GF-D8 (cell line): ENCODE measurements at regions not wholly inside any gene's neighbourhood (a gene's known extent, or its start where the extent isn't known, plus 50 kb on each side); places are given as distances from the start of the nearest gene placed in this dataset.
"Not testable (repeated sequence)": the region's sequence is repeated elsewhere in the genome, so short reads cannot be mapped to it uniquely, and the experiment has no call there.

ENCODE experiments used
- DNase-seq: peaks from one replicate; lab custom pipeline; 2025; lab: John Stamatoyannopoulos, UW

DNA sequence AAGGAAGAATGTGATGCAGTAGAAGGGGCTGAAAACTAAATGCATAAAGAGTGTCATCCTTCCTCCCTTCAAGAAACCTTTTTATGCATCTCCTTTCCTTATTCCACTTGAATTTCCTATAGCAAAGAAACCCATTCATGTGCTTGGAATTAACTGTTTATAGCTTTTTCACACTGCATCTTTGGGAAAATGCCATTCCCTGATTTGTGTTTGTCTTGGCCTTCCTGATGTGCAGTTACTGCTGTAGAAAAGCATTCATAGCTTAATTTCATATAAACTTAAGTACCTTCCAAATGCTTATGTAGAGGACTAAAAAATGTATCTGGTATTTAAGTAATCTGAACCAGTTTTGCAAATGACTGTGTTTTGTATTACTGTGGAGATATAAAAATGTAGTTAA lies 61.8 kb downstream of the SDR9C7 start:
- no peak for DNase-seq

DNA sequence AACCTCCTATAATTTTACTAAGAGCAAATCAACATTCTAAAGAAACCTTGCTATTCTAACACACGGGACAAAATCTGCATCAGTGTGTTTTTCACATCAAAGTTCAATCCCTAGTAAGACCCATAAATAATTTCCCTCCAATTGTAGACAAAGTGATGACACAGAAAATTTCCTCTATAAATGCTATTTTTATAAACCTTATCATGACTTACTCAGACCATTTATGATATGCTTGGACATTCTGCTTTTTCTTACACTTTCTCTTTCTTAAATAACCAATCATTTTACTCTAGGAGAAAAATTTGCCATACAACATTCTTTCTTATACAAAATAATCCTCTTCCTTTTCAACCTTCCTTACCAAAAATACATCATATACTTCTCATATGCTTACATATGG lies 67.0 kb downstream of the SDR9C7 start:
- DNase-seq: no peak

DNA sequence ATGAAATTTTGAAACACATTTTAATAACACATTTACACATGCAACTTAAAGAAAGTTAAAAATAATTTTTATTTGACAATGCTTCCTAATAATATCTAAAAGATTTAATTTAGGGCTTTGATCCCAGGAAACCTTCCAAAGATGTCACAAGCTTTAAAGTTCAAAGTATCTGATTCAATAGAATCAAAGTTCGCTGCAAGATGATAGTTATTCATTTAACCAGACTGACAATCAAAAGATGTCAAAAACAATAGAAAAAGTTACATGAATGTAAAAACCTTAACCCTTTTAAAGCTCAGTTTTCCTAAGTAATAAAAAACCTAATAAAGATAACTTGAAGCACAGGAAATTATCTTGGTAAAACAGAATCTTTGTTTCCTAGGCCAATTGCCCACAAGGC lies 67.7 kb downstream of the SDR9C7 start:
- no peak for DNase-seq

DNA sequence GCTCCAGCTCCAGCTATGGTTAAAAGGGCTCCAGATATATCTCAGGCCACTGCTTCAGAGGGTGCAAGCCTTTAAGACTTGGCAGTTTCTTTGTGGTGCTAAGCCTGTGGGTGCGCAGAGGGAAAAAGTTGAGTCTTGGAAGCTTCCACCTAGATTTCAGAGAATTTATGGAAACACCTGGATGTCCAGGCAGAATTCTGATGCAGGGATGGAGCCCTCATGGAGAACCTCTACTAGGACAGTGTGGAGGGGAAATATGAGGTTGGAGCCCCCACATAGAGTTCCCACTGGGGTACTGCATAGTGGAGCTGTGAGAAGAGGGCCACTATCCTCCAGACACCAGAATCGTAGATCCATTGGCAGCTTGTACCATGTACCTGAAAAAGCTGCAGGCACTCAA lies 69.9 kb downstream of the SDR9C7 start:
- no peak for DNase-seq

DNA sequence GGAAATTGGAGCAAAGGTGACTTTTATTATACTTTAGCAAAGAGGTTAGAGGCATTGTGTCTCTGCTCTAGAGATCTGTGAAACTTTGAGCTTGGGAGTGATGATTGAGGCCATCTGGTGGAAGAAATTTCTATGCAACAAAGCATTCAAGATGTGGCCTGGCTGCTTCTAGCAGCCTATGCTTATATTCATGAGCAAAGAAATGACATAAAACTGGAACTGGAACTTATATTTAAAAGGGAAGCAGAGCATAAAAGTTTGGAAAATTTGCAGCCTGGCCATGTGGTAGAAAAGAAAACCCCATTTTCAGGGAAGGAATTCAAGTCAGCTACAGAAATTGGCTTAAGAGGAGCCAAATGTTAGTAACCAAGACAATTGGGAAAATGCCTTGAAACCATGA lies 70.4 kb downstream of the SDR9C7 start:
- no peak for DNase-seq

DNA sequence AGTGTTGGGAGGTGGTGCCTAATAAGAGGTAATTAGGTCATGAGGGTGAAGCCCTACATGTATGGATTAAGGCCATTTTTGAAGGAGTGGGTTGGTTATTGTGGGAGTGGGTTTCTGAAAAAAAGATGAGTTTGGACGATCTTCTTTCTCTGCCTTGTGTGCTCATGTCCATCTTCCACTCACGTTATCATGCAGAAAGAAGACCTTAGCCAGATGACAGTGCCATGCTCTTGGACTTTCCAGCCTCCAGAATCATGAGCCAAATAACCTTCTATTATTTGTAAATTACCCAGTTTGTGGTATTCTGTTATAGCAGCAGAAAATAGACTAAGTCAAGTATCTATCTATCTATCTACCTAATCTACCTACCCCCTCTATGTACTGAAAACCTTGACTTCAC lies 71.9 kb downstream of the SDR9C7 start:
- no peak for DNase-seq

DNA sequence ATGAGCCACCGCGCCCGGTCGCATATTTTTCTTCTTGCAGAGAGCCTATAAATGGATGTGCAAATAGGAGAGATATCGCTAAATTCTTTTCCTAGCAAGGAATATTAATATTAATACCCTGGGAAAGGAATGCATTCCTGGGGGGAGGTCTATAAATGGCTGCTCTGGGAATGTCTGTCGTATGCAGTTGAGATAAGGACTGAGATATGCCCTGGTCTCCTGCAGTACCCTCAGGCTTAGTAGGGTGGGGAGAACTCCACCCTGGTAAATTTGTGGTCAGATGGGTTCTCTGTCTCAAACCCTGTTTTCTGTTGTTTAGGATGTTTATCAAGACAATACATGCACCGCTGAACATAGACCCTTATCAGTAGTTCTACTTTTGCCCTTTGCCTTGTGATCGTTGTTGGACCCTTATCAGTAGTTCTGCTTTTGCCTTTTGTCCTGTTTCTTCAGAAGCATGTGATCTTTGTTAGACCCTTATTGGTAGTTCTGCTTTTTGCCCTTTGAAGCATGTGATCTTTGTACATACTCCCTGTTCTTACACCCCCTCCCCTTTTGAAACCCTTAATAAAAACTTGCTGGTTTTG lies 80.7 kb downstream of the SDR9C7 start:
- DNase-seq: not testable (repeated sequence)

DNA sequence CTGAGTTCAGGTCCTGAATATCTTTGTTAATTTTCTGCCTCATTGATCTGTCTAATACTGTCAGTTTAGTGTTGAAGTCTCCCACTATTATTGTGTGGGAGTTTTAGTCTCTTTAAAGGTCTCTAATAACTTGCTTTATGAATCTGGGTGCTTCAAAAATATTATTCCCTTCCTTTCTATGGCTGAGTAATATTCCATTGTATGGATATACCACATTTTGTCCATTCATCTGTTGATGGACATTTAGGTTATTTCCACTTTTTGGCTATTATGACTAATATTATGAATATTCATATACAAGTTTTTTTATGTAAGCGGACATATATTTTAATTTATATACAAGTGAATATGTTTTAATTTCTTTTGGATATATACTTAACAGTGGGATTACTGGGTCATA lies 82.7 kb downstream of the SDR9C7 start:
- no peak for DNase-seq

DNA sequence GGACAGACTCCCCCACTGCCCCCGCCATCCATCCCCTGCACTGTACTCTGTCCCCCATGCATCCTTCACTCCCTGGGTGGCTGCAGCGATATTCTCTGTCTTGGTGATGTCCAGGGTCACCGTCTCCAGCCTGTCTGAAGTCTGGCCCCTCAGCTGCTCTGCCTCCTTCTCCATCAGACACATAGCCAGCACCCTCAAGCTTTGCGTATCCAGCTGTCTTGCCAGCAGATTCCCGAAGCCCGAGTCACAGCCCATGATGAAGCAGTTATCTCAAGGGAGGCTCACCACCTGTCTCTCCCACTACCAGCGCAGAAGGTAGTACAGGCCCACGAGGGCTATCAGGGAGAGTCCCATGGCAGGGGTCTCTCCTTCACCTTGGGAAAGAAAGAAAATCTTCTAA lies 77.8 kb downstream of the HSD17B6 start:
- DNase-seq: no peak

DNA sequence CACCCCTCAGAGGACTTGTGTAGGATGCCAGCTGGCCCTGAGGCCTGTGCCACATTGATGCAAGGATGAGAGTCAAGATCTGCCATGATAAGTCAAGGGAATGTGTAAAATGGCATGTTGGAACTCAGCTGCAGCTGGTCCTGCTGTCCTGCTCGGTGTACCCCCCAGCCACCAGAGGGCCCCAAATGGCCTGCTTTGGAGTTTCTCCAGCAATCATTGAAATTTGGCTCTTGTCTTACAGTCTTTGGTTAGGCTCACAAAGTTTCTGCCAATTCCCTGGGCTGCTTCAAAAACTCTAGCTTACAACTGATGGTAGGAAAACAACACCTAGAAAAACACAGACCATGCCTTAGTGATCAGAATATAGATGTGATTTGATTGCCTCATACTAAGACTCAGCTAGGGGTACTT lies 76.8 kb downstream of the HSD17B6 start:
- peak; percentile 24 for DNase-seq

DNA sequence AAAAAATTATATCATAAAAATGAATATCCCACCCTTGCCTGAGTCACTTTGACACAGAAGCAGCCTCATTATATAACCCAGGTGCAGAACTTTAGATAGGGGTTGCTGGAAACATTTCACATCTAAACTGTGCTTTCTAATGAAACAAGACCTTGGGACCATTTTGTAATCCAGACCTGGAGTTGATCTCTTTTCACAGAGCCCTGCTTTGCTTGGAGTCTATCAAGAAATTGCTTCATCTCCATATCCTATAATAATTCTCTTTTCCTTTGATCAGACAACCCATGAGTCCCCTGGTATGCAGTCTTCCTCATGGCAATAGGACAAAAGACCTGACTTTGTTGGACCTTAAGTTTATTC lies 76.3 kb downstream of the HSD17B6 start:
- DNase-seq: no peak

DNA sequence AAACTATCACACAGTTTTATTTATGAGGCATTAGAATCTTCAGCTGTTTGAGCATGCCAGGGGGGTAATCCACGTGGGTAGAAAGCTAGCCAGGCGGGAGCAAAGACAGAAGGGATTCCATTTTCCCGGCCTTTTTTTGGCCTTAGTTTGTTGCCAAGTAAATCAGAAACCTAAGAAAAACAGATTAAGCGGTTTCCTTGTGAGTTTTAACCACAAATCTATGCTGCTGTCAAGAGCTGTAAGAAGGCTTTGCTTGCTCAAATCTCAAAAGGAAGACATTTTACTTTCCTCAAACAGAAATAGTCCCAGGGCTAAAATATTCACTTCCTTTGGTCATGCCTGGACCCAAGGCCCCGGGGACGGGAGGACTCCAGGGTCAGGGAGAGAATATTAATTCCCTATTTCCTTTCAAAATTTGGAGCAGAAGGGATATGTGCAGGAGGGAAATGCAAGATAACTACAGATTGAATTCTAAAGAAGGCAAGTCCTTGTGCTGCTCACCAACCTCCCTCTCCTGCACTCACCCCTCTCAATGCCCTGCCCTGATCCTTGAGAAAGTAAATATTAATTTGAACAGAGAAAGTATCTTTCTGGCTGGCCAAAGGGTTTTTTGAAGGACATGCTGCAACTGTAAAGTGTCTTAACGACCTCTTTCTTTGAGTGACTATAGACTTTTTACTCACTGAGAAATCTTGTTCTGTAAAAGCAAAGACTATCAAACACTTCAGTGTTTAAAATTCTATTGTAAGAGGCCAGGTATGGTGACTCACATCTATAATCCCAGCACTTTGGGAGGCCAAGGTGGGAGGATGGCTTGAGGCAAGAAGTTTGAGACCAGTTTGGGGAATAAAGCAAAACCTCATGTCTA lies 75.7 kb downstream of the HSD17B6 start:
- no peak for DNase-seq
